ENCODE measurements at regions not wholly inside any gene's neighbourhood (a gene's known extent, or its start where the extent isn't known, plus 50 kb on each side); places are given as distances from the start of the nearest gene placed in this dataset.

GRCh38 chr10:29806350-29806788 is 171.6 kb upstream of the SVIL start:
- no peaks in the 10 kb centered on the region for H3K36me3 ChIP-seq (ENCODE audit: control insufficient read depth in 2 of 2, insufficient read depth in 1 of 2, low read length in 2 of 2)
- H3K4me1 ChIP-seq (ENCODE audit: control insufficient read depth, insufficient read depth, low read length): peaks cover 15% of the 10 kb centered on the region
- H3K9me3 ChIP-seq (ENCODE audit: control insufficient read depth, insufficient read depth, low read depth, low read length): no peaks in the 10 kb centered on the region
- H3K4me3 ChIP-seq (ENCODE audit: low read depth, low read length): no peak overlapping the region
- TF ChIP-seq MEIS1 (CRISPR knock-in tag; IDR thresholded peaks at IDR 0.05; ENCODE audit: borderline replicate concordance): no peak
- ChIA-PET POLR2A (no interaction called here), CTCF (interaction anchor here (0.7 kb wide), 1 partner anchor 295 kb away, joined by 3 read pairs; no protein-coding TSS in a partner anchor)
- no peak overlapping the region for H3K27ac ChIP-seq (ENCODE audit: extremely low read depth, low read depth, low read length)

- Histone ChIP-seq H3K27ac (ENCODE audit: extremely low read depth, low read depth, low read length) (no peak overlapping the region), H3K9me3 (ENCODE audit: control insufficient read depth, insufficient read depth, low read depth, low read length) (no peaks in the 10 kb centered on the region), H3K36me3 (ENCODE audit: control insufficient read depth in 2 of 2, insufficient read depth in 1 of 2, low read length in 2 of 2) (no peaks in the 10 kb centered on the region), H3K4me3 (ENCODE audit: low read depth, low read length) (no peak overlapping the region), H3K4me1 (ENCODE audit: control insufficient read depth, insufficient read depth, low read length) (peaks cover 13% of the 10 kb centered on the region)
- TF ChIP-seq ZNF560 (tag by site-specific recombination; IDR thresholded peaks at IDR 0.05; ENCODE audit: borderline replicate concordance): no peak
- TF ChIP-seq ZNF274 (IDR thresholded peaks at IDR 0.05; ENCODE audit: low read length): no peak
- TF ChIP-seq ZNF274 (tag by site-specific recombination; IDR thresholded peaks at IDR 0.05; ENCODE audit: borderline replicate concordance): no peak
- TF ChIP-seq ZNF211 (tag by site-specific recombination; IDR thresholded peaks at IDR 0.05; ENCODE audit: low read depth): no peak
- no peak for TF ChIP-seq MZF1 (tag by site-specific recombination; IDR thresholded peaks at IDR 0.05; ENCODE audit: borderline replicate concordance)
- TF ChIP-seq SP3 (tag by site-specific recombination; IDR thresholded peaks at IDR 0.05): no peak
- TF ChIP-seq ZNF148 (tag by site-specific recombination; IDR thresholded peaks at IDR 0.05; ENCODE audit: borderline replicate concordance): no peak
- TF ChIP-seq ZSCAN23 (tag by site-specific recombination; IDR thresholded peaks at IDR 0.05): no peak
- no peak for TF ChIP-seq ZNF140 (tag by site-specific recombination; IDR thresholded peaks at IDR 0.05)
- TF ChIP-seq ZFP37 (tag by site-specific recombination; IDR thresholded peaks at IDR 0.05): no peak
- TF ChIP-seq ZNF621 (tag by site-specific recombination; IDR thresholded peaks at IDR 0.05): no peak
- no peak for TF ChIP-seq ZBTB6 (tag by site-specific recombination; IDR thresholded peaks at IDR 0.05)
- TF ChIP-seq ZNF341 (tag by site-specific recombination; IDR thresholded peaks at IDR 0.05; ENCODE audit: low read depth): no peak
- TF ChIP-seq ZNF555 (tag by site-specific recombination; conservative IDR thresholded peaks at IDR 0.05): no peak
- TF ChIP-seq REST (tag by site-specific recombination; IDR thresholded peaks at IDR 0.05): no peak
- no peak for TF ChIP-seq OSR2 (tag by site-specific recombination; IDR thresholded peaks at IDR 0.05)
- TF ChIP-seq KLF10 (tag by site-specific recombination; IDR thresholded peaks at IDR 0.05): no peak
- ChIA-PET POLR2A (no interaction called here), CTCF (no interaction called here)
Observed at GRCh38 chr10:29805134-29805723, 170.5 kb upstream of the SVIL start.
